ENCODE measurements at regions not wholly inside any gene's neighbourhood (a gene's known extent, or its start where the extent isn't known, plus 50 kb on each side); places are given as distances from the start of the nearest gene placed in this dataset.

DNA sequence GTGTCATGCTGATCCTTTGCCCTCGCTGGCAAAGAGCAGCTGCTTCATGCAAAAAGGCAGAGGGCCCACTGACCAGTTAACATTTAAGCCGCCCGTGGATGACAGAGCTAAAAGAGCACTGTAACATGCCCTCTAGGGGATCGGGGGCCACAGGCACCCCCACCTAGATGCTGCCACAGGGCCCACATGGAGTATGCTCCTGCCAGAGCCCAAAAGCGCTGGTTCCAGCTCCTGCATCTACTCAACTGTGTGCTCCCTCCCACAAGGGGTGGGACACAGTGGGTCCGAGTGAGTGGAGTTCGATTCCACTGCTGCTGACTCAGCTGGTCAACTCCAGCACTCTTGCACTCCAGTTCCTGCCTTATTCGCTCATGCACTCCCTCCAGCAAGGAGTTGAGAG is 199.8 kb upstream of the CNTNAP2 start:
- Histone ChIP-seq H2AFZ (ENCODE audit: low read depth, low read length) (no peak overlapping the region), H3K27me3 (ENCODE audit: control insufficient read depth in 2 of 2, insufficient read depth in 2 of 2, low read length in 2 of 2) (no peaks in the 10 kb centered on the region), H3K9ac (replicated peaks; ENCODE audit: extremely low read depth, insufficient read depth, low read length) (no peak overlapping the region), H3K9me1 (replicated peaks; ENCODE audit: control insufficient read depth, extremely low read depth, insufficient read depth, low read length) (no peaks in the 10 kb centered on the region), H3K4me1 (ENCODE audit: control insufficient read depth, extremely low read depth, insufficient read depth, low read length) (no peaks in the 10 kb centered on the region), H3K27ac (ENCODE audit: insufficient read depth, low read depth, low read length) (no peak overlapping the region), H3K4me2 (ENCODE audit: insufficient read depth, low read length) (no peak overlapping the region), H3K4me3 (replicated peaks in 1 of 3; ENCODE audit: insufficient read depth in 1 of 3, low read depth in 1 of 3, low read length in 3 of 3) (no peak overlapping the region), H4K20me1 (replicated peaks; ENCODE audit: control insufficient read depth, extremely low read depth, insufficient read depth, low read length) (no peaks in the 10 kb centered on the region), H3K79me2 (ENCODE audit: control insufficient read depth, insufficient read depth, low read length) (no peaks in the 10 kb centered on the region), H3K36me3 (ENCODE audit: control insufficient read depth in 2 of 2, extremely low read depth in 1 of 2, insufficient read depth in 2 of 2, low read length in 2 of 2) (no peaks in the 10 kb centered on the region), H3K9me3 (replicated peaks; ENCODE audit: control insufficient read depth, insufficient read depth, low read length) (peaks cover 3% of the 10 kb centered on the region)
- POLR2A ChIA-PET = no interaction called here
- DNase-seq (ENCODE audit: low read depth, low spot score) = no peak
- BruUV-seq (replicated peaks) = no TSS peak
- TF ChIP-seq EZH2 (IDR thresholded peaks at IDR 0.05; ENCODE audit: borderline replicate concordance, low read depth, low read length, severe bottlenecking) (no peak), JUN (IDR thresholded peaks at IDR 0.05; ENCODE audit: borderline replicate concordance, insufficient read depth, insufficient read length, low read depth) (no peak), POLR2A (IDR thresholded peaks at IDR 0.05; ENCODE audit: low read depth, low read length) (no peak), FOS (IDR thresholded peaks at IDR 0.05; ENCODE audit: borderline replicate concordance, insufficient read depth, low read length) (no peak), GATA2 (IDR thresholded peaks at IDR 0.05; ENCODE audit: insufficient read depth, insufficient read length, low read depth, low read length) (no peak), POLR2AphosphoS5 (IDR thresholded peaks at IDR 0.05; ENCODE audit: insufficient read depth, low read depth, low read length) (no peak), MYC (IDR thresholded peaks at IDR 0.05; ENCODE audit: low read depth, low read length) (no peak)
- TF ChIP-seq, protein P1, sequence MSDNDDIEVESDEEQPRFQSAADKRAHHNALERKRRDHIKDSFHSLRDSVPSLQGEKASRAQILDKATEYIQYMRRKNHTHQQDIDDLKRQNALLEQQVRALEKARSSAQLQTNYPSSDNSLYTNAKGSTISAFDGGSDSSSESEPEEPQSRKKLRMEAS (IDR thresholded peaks at IDR 0.05; ENCODE audit: insufficient read depth, insufficient read length) = no peak
- TF ChIP-seq, protein P2, sequence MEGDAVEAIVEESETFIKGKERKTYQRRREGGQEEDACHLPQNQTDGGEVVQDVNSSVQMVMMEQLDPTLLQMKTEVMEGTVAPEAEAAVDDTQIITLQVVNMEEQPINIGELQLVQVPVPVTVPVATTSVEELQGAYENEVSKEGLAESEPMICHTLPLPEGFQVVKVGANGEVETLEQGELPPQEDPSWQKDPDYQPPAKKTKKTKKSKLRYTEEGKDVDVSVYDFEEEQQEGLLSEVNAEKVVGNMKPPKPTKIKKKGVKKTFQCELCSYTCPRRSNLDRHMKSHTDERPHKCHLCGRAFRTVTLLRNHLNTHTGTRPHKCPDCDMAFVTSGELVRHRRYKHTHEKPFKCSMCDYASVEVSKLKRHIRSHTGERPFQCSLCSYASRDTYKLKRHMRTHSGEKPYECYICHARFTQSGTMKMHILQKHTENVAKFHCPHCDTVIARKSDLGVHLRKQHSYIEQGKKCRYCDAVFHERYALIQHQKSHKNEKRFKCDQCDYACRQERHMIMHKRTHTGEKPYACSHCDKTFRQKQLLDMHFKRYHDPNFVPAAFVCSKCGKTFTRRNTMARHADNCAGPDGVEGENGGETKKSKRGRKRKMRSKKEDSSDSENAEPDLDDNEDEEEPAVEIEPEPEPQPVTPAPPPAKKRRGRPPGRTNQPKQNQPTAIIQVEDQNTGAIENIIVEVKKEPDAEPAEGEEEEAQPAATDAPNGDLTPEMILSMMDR (IDR thresholded peaks at IDR 0.05; ENCODE audit: extremely low read depth in 1 of 2, insufficient read depth in 1 of 2, low read depth in 1 of 2, low read length in 2 of 2) = no peak
- CTCF ChIA-PET = no interaction called here
- dilution Hi-C loops (cut with MboI; ENCODE audit: extremely low pct_ligation_motif_present, low sequenced_read_pairs) (no loop called here), intact Hi-C loops (cut with micrococcal nuclease) (no loop called here)
- no peak for FAIRE-seq

Data from endothelial cell of umbilical vein (primary cell).